HG03196 (cell line): ENCODE measurements at regions not wholly inside any gene's neighbourhood (a gene's known extent, or its start where the extent isn't known, plus 50 kb on each side); places are given as distances from the start of the nearest gene placed in this dataset.
"Not testable (repeated sequence)": the region's sequence is repeated elsewhere in the genome, so short reads cannot be mapped to it uniquely, and the experiment has no call there.

Source experiments
- ATAC-seq: cut with Tn5 transposase; IDR thresholded peaks from one replicate; pipeline ENCODE4 v1.9.1; 2021; ENCODE audit not compliant: unreplicated experiment

DNA sequence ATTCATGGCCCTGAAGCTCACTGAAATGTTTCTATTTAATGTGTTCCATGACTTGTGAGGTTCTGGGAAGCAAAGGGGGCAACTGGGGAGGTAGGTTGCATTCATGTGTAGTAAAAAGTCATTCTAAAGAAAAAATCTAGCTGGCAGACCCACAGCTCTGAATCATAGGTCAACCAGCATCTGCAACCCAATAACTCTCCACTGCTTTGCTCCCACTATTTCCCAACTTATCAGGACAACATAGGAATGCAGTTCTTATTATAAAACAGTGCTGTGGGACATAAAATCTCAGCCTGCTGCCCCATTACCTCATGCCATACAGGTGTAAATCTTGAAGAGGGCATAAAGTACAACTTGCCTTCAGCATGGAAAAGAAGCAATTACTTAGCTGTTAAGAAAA, 576.1 kb upstream of the PTBP2 start:
- no peak for ATAC-seq

DNA sequence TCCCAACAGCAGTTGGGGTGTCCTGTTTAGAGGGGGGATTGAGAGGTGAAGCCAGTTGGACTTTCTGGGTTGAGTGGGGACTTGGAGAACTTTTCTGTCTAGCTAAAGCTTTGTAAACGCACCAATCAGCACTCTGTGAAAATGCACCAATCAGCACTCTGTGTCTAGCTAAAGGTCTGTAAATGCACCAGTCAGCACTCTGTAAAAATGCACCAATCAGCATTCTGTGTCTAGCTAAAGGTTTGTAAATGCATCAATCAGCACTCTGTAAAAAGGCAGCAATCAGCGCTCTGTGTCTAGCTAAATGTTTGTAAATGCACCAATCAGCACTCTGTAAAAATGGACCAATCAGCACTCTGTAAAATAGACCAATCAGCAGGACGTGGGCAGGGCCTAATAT, 568.6 kb upstream of the PTBP2 start:
- ATAC-seq, result not testable (repeated sequence)

DNA sequence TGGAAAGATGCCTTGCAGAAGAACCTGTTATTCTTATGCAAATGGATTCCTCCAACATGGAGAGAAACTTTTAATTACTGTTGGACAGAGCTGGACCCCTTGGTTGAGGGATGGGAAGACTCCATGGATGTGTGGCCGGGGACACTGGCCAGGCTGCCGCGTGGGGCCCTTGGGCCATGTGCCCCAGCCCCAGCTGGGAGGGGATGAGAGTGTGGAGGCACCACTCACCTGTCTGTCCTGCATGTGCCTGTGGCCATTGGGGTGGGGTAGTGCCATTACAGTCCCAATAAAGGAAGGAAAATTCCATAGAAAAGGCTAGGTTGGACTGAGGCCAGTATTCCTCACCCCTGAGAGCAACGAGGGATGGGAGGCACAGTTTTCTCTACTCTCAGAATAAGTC, 564.5 kb upstream of the PTBP2 start:
- no peak for ATAC-seq

DNA sequence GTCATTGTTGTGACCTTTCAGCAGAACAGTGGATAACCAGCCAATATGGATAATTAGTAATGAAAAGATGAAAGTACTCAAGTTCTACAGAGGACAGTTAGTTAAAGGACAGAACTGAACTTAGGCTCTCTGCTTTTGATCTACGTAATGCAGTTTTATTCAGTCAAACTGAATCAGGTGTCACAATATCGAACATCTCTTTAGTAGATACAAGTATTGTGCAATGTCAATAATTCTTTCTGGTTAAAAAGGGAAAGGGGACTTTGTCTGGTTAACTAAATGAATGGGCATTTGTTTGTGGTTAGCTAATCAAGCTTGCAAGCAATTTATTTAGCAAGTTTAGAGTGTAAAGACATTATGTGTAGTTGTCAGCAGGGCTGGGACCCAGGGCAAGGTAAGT, 562.2 kb upstream of the PTBP2 start:
- ATAC-seq, result no peak

DNA sequence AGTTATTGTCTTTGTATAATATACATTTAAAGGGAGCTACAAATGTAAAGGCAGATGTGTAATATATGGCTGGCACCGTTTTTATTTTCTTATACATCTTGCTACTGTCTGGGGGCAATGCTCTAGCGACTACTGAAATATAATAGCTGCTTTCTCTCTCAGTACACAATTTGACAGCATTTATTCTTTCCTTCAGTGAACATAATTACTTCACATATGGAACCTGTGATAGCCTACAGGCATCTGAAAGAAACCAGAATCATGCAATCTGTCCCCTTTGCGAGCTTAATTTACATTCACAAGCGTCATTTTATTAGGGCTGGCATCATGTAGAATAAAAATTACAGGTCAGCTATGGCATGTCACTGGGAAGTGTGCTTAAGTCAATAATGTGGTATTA, 557.5 kb upstream of the PTBP2 start:
- no peak for ATAC-seq

DNA sequence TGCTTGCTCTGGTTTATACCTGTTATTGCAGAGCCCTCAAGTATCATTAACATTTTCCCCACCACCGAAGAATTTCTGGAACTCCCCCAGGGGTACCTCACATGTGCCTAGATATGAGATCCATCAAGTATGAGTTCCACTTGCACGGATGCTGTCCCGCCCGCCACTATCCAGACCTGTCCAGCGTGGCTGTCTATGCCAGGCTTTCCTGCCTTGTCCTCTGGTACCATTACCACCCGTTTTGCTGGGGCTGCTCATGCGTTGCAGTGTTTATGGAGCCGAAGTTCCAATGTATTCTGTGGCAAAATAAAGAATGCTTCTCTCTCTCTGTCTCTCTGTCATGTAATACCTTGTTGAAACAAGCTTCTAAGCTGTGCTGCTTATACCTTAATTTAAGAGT, 543.5 kb upstream of the PTBP2 start:
- no peak for ATAC-seq

DNA sequence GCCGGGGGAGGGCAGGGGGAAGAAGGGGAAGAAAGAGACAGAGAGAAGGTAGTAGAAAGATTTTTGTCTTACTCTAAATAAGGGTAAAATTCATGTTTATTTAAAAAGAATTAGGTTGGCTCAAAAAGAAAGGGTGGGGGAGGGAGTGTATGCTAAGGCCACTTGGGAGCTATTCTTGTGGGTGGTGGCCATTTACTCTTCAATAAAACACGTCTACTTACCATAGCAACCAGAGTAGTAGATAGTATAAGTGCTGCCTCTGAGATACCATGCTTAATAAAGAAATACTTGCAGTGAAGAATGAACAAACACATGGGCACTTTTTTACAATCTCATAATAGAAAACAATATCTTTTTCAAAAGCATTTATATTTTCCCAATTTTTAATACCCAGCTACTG, 538.1 kb upstream of the PTBP2 start:
- ATAC-seq, result no peak

DNA sequence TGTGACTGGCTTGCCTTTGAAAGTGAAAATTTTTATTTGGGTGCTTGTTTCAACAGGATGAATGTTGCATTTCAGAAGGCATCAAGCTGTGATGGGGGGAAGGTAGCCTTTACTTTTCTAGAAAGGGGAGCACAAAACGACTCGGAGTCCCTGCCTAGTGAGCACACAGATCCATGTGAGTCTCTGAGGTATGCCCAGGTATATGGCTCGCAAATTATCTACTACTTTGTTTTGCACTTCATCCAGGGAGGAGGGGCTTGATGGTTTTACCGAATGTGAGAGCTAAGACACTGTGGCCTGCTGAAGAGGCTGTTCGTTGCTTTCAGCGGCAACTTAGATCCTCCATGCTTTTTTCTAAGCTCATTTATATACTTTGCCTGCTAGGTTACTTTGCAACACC, 537.7 kb upstream of the PTBP2 start:
- ATAC-seq, result no peak

DNA sequence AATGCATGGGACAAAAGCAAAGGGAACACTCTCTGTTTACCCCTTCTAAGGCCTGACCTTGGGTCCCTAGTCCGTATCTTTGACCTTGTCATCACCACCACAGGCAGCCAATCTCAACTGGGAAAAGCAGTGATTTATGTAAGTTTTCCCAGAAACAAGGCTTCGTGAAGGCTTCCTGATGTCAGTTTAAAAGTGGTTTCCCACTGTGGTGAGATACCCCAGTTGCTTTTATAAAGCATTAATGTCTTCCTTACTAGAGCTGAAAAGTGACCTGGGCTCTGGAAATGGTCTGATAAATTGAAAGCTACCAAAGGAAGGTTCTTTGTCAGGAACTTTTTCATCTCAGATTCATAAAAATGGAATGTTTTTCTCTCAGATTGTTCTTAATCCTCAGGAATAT, 536.4 kb upstream of the PTBP2 start:
- no peak for ATAC-seq

DNA sequence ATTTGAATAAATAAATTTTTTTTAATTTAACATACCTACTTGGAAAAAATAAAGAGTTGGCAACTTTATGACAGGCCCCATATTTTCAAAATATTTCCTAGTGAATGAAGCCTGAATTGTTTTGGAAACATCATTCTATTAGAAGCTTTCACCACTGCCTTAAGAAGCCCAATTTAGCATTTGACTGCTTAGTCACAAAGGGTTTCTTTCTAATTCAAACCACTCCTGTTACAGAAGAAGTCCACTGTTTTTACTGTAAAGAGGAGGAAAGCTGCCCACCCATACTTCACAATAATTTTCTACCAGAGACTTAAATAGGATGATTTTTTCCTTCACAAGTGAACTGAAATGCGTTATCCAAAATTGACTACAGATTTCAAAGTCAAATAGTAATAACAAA, 534.6 kb upstream of the PTBP2 start:
- no peak for ATAC-seq

DNA sequence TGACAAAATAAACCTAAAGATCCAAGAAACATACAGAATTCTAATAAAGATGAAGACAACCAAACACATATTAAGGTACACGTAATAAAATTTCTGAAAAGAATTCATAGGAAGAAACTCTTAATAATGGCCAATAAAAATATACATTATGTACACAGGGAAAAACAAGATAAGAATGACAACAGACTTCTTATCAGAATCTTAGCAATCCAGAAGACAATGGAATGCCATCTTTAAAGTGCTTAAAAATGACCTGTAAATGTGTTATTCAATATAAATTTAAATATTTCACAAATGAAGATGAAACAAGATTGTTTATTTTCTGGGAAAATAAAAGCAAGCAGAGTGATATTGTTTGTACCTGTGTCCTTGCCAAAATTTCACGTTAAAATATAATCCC, 530.4 kb upstream of the PTBP2 start:
- ATAC-seq, result no peak

DNA sequence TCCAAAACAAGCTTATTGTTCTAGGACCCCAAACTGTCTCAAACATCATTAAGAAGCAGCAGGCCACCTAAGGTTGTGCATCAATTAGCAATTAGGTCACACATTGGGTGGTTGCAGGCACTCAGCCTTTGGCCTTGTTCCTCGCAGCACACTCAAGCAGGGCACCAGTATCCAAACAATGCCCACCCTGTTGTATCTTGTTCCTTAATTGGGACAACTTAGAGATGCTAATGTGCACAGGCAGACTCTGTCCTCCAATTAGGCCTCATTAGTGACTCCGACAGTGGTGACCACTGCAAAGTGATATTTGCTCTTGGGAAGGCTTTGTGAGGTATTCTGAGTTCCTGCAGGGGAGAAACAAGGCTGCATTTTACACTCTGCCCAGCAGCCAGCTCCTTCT, 515.1 kb upstream of the PTBP2 start:
- no peak for ATAC-seq

DNA sequence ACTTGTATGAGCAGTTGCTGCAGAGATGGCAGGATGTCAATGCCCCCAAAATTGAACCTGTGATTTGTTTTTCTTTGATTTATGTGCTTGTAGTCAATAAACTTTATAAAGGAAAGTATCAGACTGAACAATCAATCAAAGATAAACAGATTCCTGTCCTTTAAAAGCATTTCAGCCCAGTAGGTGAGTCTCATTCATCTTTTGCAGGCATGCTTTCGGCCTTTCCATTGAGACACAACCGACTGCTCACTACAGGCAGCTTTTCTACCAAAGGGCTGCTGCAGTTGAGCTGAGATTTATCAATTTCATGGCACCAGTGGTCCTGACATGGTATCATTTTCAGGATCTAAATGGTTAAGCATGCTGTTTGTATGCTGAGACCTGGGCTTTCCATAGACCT, 513.6 kb upstream of the PTBP2 start:
- ATAC-seq, result no peak

DNA sequence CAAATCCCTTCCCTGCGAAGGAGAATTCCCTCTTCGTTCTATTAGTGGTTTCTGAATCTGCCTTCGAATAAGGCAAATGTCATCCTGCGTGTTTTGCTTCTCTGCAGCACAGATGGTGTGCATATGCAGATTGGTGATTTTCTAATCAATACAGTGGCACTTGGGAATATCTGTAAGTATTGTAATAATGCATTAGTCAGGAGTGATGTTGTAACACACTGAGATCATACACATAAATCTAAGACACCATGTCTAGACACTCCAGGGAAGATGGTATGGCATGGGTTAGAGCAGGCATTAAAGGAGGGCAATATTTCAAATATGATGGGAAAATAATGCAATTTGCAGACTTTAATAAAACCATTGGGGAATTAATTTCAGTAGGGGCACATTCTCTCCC, 513.2 kb upstream of the PTBP2 start:
- no peak for ATAC-seq

DNA sequence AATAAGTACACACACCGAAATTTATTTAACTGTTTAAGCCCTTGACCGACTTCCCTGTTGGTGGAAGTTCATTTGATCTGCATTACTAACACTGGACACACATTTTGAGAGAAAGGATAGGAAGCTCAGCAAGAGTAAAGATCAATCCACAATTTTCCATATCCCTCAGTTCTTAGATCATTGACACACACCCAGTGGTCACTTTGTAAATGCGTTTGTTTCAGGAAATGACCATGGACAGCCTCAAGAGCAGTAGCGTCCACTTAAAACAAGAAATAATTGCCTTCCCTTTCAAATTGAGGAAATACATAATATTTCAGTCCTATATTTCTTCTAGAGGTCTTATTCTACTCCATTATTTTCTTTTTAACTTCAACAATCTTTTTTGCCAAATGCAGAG, 511.5 kb upstream of the PTBP2 start:
- no peak for ATAC-seq

DNA sequence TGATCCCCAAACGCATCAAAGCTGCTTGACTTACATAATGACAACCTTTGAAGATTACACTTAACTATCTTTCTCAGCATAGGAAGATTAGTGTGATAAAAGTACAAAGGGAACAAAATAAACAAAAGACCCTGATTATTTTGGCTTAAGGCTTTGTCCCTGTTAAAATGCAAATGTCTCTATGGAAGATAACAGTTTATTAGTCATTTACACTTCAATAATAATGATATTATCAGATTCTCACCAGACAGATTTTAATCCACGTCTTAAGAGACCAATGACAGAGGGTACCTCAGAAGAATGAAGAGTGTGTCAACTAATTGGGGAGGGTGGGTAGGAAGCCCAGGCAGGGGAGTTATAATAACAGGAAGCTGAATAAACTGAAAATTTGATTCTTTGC, 510.4 kb upstream of the PTBP2 start:
- no peak for ATAC-seq

DNA sequence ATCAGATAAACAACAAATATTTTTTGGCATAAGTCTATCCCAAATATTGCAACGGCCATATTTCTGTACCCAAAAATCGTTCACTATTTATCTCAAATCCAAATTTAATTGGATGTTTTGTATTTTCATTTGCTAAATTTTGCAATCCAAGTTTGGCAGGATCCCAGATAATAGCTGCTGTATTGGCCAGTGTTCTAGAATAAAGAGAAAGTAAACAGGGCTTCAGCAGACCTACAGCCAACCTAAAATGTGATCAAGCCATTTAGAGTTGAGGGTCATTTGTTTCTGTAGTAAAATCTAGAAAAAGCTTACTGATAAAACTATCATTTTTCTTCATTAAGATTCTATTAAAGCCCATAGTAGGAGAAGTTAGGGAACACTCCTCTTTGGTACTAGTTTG, 506.6 kb upstream of the PTBP2 start:
- no peak for ATAC-seq

DNA sequence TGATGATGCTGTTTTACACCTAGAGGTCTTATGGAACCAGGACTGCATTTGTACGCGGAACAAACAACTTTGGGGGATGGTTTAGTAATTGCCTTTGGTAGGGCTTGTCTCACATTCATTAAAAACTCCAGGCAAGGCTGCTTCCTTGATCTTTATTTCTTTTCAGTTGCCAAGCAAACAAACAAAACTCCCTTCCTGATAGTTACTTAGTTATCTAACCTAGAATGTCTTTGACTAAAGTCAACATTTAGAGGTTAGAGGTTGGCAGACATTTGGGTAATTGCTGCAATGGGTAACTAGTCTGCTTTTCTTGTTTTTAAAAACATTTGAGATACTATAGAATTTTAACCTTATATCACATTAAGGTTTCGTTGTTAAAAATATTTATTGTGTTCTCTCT, 500.9 kb upstream of the PTBP2 start:
- ATAC-seq, result no peak

DNA sequence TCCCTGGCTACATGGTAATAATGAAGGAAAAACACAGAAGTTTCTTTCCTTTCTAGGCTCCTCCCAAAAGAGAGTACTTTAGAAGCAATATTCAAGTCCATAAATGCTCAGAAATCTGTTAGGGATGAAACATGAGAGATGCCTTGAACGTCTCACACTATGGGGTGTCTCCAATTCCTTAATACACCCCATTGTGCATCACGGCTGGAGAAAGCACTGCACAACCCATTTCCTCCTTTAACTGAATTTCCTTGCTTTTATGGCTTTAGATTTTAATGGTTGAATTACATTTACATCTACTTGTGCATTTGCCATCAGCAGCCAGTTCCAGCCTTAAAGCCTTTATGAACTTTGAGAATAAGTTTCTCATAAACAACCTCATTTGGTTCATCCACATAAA, 498.9 kb upstream of the PTBP2 start:
- no peak for ATAC-seq

DNA sequence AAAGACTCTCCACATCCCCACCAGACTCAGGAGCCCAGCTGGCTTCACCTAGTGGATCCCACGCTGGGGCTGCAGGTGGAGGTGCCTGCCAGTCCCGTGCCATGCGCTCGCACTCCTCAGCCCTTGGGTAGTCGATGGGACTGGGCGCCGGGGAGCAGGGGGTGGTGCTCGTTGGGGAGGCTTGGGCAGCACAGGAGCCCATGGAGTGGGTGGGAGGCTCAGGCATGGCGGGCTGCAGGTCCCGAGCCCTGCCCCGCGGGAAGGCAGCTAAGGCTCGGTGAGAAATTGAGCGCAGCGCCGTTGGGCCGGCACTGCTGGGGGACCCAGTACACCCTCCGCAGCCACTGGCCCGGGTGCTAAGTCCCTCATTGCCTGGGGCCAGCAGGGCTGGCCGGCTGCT, 497.4 kb upstream of the PTBP2 start:
- not testable (repeated sequence) for ATAC-seq

DNA sequence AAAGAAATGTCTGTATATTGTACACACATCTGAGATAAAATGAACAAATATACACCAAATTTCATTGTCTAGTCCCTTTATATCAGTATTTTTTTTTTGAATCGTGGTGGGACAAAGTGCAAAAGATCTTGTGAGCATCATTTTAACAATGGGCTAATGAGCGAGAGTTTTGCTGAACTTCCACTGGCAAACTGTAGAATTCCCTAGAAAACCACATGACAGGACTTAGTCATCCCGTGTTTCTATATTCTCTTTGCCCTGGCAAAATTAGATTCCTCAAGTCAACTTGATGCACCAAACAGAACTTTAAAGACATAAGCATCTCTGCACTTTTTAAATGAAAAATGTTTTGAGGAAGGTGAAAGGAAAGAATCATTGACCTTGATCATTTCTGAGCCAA, 488.2 kb upstream of the PTBP2 start:
- no peak for ATAC-seq

DNA sequence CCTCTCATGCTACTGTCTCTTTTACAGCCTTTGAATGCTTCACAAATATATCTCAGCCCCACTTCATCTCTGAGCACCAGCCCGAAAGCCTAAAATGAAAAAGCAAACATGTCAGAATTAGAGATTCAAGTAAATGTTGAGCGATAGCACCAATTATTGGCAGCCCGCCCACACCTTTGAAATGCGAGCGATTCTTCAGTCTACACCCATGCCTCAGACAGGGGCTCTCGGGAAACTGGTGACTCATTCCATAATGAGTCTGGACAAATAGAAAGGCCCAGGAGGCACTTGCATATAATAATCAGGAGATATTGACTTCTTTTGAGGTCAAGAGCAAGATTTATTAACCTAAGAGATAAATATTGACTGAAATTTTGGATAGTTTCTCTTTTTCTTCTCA, 487.3 kb upstream of the PTBP2 start:
- ATAC-seq, result no peak

DNA sequence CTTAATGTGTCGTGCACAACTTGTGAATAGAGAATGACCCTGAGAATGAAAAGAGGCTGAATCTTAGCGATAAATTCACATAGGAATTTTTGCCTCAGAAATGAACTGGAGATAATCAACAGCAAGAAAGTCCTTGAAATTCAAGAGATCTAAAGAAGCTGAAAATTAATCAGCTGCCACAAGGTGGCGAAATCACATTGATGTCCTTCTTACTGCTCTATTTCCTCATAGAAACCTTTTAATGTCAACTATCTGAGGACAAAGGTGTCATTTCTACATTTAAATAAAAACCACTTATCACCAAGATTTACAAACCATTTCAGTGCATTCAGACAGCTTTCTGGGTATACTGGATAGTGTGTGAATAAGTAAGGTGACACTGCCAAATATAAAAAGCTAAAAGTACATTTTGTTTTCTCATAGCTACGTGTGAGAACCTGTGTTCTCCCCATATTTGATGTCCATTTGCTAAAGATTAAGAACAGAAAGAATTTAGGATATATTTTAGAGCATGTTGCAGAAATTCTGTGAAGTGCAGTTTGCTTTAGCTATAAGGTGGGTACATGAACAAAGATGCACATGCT, 485.3 kb upstream of the PTBP2 start:
- no peak for ATAC-seq

DNA sequence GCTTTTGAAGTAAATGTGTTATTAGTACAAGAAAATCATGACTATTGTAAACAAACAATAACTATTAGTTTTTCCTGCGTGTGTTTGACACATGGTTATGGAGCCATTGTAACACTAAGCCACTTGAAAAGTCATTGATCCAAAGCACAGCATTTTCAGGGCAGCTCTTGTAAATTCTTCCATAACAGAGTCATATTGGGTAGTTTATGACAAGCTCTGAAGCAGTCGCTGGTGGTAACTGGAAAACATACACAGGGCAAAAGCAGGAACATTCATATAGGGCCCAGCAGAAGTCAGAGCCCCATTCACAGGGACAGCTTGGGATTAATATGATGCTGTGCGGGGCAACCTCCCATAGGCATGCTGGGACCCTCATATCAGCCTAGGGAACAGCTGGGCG, 483.2 kb upstream of the PTBP2 start:
- no peak for ATAC-seq
